Endothelial cell of umbilical vein (primary cell): ENCODE measurements at regions not wholly inside any gene's neighbourhood (a gene's known extent, or its start where the extent isn't known, plus 50 kb on each side); places are given as distances from the start of the nearest gene placed in this dataset.
A peak's percentile ranks its signal among the peaks of the same experiment; 100 is the strongest.

Source experiments
- BruUV-seq: library from RNA; stranded (reverse); fragments of 400-500 nt; replicated peaks from 2 replicates; lab custom pipeline; 2021; lab: Mats Ljungman, UMichigan
- CTCF ChIA-PET: fragments of 300-600, 350-600 bp; sonication (Branson Sonifier 250); formaldehyde crosslinking; loops from one replicate; lab custom pipeline; 2021; ENCODE audit warnings: antibody characterized with exemption, inconsistent platforms; lab: Charles Lee
- POLR2A ChIA-PET: fragments of 300-600, 350-600 bp; sonication (Branson Sonifier 250); formaldehyde crosslinking; loops from one replicate; lab custom pipeline; 2021; ENCODE audit warnings: antibody characterized with exemption, inconsistent platforms; lab: Charles Lee
- DNase-seq: peaks from one replicate; pipeline ENCODE4 v3.0.0-alpha.2; 2011; ENCODE audit warnings: low read depth, low spot score
- FAIRE-seq: peaks from 2 replicates; lab custom pipeline; 2011; peaks lifted over from hg19 to GRCh38; lab: Jason Lieb, UNC
- H2AFZ ChIP-seq: 2 replicates; pipeline ENCODE4 v1.6.0; 2012; ENCODE audit warnings: low read depth, low read length, control low read depth, inconsistent platforms
- H3K27ac ChIP-seq: 2 replicates; pipeline ENCODE4 v1.5.1; 2011; ENCODE audit warnings: low read depth, mild to moderate bottlenecking, control low read depth, low read length, moderate library complexity; ENCODE audit not compliant: insufficient read depth
- H3K27me3 ChIP-seq, 2 experiments: 2 replicates each; pipeline versions ENCODE4 v1.6.0 to v1.6.1; 2011; ENCODE audit warnings: low read length in 2 of 2, mixed read lengths in 1 of 2; ENCODE audit not compliant: control insufficient read depth in 2 of 2, insufficient read depth in 2 of 2
- H3K36me3 ChIP-seq, 2 experiments: 2 replicates in 1 of 2; 3 replicates in 1 of 2; pipeline ENCODE4 v1.5.1; 2011; ENCODE audit warnings: low read length in 2 of 2, mild to moderate bottlenecking in 1 of 2, moderate library complexity in 1 of 2; ENCODE audit not compliant: control insufficient read depth in 2 of 2, insufficient read depth in 2 of 2; ENCODE audit errors: extremely low read depth in 1 of 2
- H3K4me1 ChIP-seq: 3 replicates; pipeline ENCODE4 v1.5.1; 2011; ENCODE audit warnings: mild to moderate bottlenecking, low read length; ENCODE audit not compliant: control insufficient read depth, insufficient read depth; ENCODE audit errors: extremely low read depth
- H3K4me2 ChIP-seq: 2 replicates; pipeline ENCODE4 v1.6.1; 2011; ENCODE audit warnings: low read length, control low read depth, mixed read lengths; ENCODE audit not compliant: insufficient read depth
- H3K4me3 ChIP-seq, 3 experiments: fragments of 200-600 bp in 1 of 3; sonication (generic), shearing (Covaris generic) in 1 of 3; replicated peaks in 1 of 3; 2 replicates each; pipeline ENCODE4 v1.5.1; 2011 to 2016; ENCODE audit warnings: control low read depth in 3 of 3, low read length in 3 of 3, mild to moderate bottlenecking in 2 of 3, inconsistent platforms in 1 of 3, low read depth in 1 of 3, moderate library complexity in 1 of 3; ENCODE audit not compliant: insufficient read depth in 1 of 3
- H3K79me2 ChIP-seq: 2 replicates; pipeline ENCODE4 v1.6.0; 2012; ENCODE audit warnings: low read length, inconsistent platforms; ENCODE audit not compliant: control insufficient read depth, insufficient read depth
- H3K9ac ChIP-seq: replicated peaks from 2 replicates; pipeline ENCODE3; 2011; ENCODE audit warnings: low read length, control low read depth; ENCODE audit not compliant: insufficient read depth; ENCODE audit errors: extremely low read depth
- H3K9me1 ChIP-seq: replicated peaks from 3 replicates; pipeline ENCODE4 v1.6.0; 2011; ENCODE audit warnings: mild to moderate bottlenecking, low read length; ENCODE audit not compliant: control insufficient read depth, insufficient read depth; ENCODE audit errors: extremely low read depth
- H3K9me3 ChIP-seq: replicated peaks from 2 replicates; pipeline ENCODE4 v1.5.1; 2012; ENCODE audit warnings: low read length, inconsistent platforms; ENCODE audit not compliant: control insufficient read depth, insufficient read depth
- H4K20me1 ChIP-seq: replicated peaks from 2 replicates; pipeline ENCODE3; 2011; ENCODE audit warnings: mild to moderate bottlenecking, low read length; ENCODE audit not compliant: control insufficient read depth, insufficient read depth; ENCODE audit errors: extremely low read depth
- EZH2 ChIP-seq: IDR thresholded peaks from 2 replicates; pipeline ENCODE4 v1.6.1; 2012; ENCODE audit warnings: borderline replicate concordance, low read depth, mild to moderate bottlenecking, moderate library complexity, low read length, inconsistent platforms; ENCODE audit not compliant: severe bottlenecking
- FOS ChIP-seq: IDR thresholded peaks from 2 replicates; pipeline ENCODE4 v1.6.1; 2011; ENCODE audit warnings: mild to moderate bottlenecking, low read length, moderate library complexity, borderline replicate concordance; ENCODE audit not compliant: insufficient read depth
- GATA2 ChIP-seq: IDR thresholded peaks from 2 replicates; pipeline ENCODE4 v1.7.0; 2011; ENCODE audit warnings: low read depth, mild to moderate bottlenecking, moderate library complexity, mixed read lengths, low read length; ENCODE audit not compliant: insufficient read length, insufficient read depth
- JUN ChIP-seq: IDR thresholded peaks from 2 replicates; pipeline ENCODE4 v1.6.1; 2011; ENCODE audit warnings: borderline replicate concordance, low read depth; ENCODE audit not compliant: insufficient read length, insufficient read depth
- MYC ChIP-seq: IDR thresholded peaks from one replicate; pipeline ENCODE4 v1.6.1; 2011; ENCODE audit warnings: mild to moderate bottlenecking, low read depth, low read length
- POLR2A ChIP-seq: IDR thresholded peaks from 2 replicates; pipeline ENCODE4 v1.6.1; 2012; ENCODE audit warnings: low read depth, mild to moderate bottlenecking, control low read depth, low read length
- POLR2AphosphoS5 ChIP-seq: IDR thresholded peaks from 2 replicates; pipeline ENCODE4 v1.6.1; 2012; ENCODE audit warnings: low read depth, mild to moderate bottlenecking, control low read depth, low read length, moderate library complexity; ENCODE audit not compliant: insufficient read depth
- dilution Hi-C: fragments of 300-500 bp; cut with MboI; formaldehyde crosslinking; loops from one replicate; pipeline ENCODE4 v1.15.0; 2019; ENCODE audit warnings: low sequenced_read_pairs; ENCODE audit not compliant: extremely low pct_ligation_motif_present
- intact Hi-C: fragments of 100-400 bp; cut with micrococcal nuclease; formaldehyde crosslinking; loops from one replicate; pipeline ENCODE4 v1.10.0; 2022
- TF ChIP-seq, protein P1 (sequence below): IDR thresholded peaks from 2 replicates; pipeline ENCODE4 v1.6.1; 2011; ENCODE audit not compliant: insufficient read depth, insufficient read length
- TF ChIP-seq, protein P2 (sequence below), 2 donors: IDR thresholded peaks; 1 replicate in 1 of 2; 2 replicates in 1 of 2; pipeline ENCODE4 v1.5.1; 2011; ENCODE audit warnings: low read length in 2 of 2, mild to moderate bottlenecking in 2 of 2, moderate library complexity in 2 of 2, control low read depth in 1 of 2, inconsistent platforms in 1 of 2, low read depth in 1 of 2; ENCODE audit not compliant: insufficient read depth in 1 of 2; ENCODE audit errors: extremely low read depth in 1 of 2

DNA sequence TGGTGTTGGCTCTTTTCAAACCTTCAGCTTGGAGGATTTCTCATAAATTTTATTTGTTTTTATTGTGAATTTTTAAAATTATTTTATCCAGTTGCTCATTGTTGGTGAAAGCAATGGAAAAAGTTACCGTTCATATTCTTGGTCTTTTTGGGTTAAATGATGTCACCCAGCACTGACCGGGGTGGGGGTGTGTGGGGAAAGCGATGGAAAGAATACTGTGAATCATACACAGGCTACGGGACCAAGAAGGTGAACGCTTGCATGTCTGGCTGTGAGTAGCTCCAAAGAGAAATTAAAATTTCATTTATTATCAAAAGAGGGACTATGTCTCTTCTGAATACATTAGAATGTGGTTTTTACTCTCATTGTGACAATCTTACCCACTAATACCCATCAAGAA is 430.1 kb downstream of the AEBP2 start:
- Histone ChIP-seq H3K27ac (no peak overlapping the region), H3K27me3 (no peaks in the 10 kb centered on the region), H3K9ac (no peak overlapping the region), H3K9me3 (no peaks in the 10 kb centered on the region), H3K4me2 (no peak overlapping the region), H3K4me3 (no peak overlapping the region), H4K20me1 (no peaks in the 10 kb centered on the region), H3K4me1 (no peaks in the 10 kb centered on the region), H2AFZ (no peak overlapping the region), H3K9me1 (no peaks in the 10 kb centered on the region), H3K36me3 (no peaks in the 10 kb centered on the region), H3K79me2 (no peaks in the 10 kb centered on the region)
- peak; percentile 15 for DNase-seq
- TF ChIP-seq JUN (no peak), GATA2 (no peak), POLR2AphosphoS5 (no peak), FOS (no peak), MYC (no peak), POLR2A (no peak), EZH2 (no peak)
- TF ChIP-seq, protein P1, sequence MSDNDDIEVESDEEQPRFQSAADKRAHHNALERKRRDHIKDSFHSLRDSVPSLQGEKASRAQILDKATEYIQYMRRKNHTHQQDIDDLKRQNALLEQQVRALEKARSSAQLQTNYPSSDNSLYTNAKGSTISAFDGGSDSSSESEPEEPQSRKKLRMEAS = no peak
- TF ChIP-seq, protein P2, sequence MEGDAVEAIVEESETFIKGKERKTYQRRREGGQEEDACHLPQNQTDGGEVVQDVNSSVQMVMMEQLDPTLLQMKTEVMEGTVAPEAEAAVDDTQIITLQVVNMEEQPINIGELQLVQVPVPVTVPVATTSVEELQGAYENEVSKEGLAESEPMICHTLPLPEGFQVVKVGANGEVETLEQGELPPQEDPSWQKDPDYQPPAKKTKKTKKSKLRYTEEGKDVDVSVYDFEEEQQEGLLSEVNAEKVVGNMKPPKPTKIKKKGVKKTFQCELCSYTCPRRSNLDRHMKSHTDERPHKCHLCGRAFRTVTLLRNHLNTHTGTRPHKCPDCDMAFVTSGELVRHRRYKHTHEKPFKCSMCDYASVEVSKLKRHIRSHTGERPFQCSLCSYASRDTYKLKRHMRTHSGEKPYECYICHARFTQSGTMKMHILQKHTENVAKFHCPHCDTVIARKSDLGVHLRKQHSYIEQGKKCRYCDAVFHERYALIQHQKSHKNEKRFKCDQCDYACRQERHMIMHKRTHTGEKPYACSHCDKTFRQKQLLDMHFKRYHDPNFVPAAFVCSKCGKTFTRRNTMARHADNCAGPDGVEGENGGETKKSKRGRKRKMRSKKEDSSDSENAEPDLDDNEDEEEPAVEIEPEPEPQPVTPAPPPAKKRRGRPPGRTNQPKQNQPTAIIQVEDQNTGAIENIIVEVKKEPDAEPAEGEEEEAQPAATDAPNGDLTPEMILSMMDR (IDR thresholded peaks at IDR 0.05; ENCODE audit: extremely low read depth in 1 of 2, insufficient read depth in 1 of 2, low read depth in 1 of 2, low read length in 2 of 2) = no peak
- CTCF ChIA-PET = interaction anchor here (0.6 to 0.8 kb wide), 2 partner anchors 112 to 291 kb away, joined by 3 read pairs; no protein-coding TSS in a partner anchor
- FAIRE-seq = no peak
- POLR2A ChIA-PET = no interaction called here
- no TSS peak for BruUV-seq
- intact Hi-C loops (no loop called here), dilution Hi-C loops (no loop called here)
